Stimulated activated memory B cell treated with anti-CD40 and anti-IgM and Interleukin-4, amounts not matched to agents 10 μg/mL and 1 μg/mL and 100 μg/mL, for 72 hours (primary cell): ENCODE measurements at regions not wholly inside any gene's neighbourhood (a gene's known extent, or its start where the extent isn't known, plus 50 kb on each side); places are given as distances from the start of the nearest gene placed in this dataset.
"Not testable (repeated sequence)": the region's sequence is repeated elsewhere in the genome, so short reads cannot be mapped to it uniquely, and the experiment has no call there.

ENCODE experiments used
- ATAC-seq: fragments of 150-1000 bp; cut with Tn5 transposase; 2 replicates; pipeline ENCODE4 v1.10.0; 2021
- H3K27ac Mint-ChIP-seq: one replicate; pipeline ENCODE4 v1.8.0; 2022; ENCODE audit warnings: mild to moderate bottlenecking, mixed read lengths
- H3K27me3 Mint-ChIP-seq: one replicate; pipeline ENCODE4 v1.8.0; 2022; ENCODE audit warnings: mixed read lengths
- H3K36me3 Mint-ChIP-seq: one replicate; pipeline ENCODE4 v1.8.0; 2022; ENCODE audit warnings: mixed read lengths
- H3K4me1 Mint-ChIP-seq: one replicate; pipeline ENCODE4 v1.8.0; 2022; ENCODE audit warnings: mixed read lengths
- H3K4me3 Mint-ChIP-seq: one replicate; pipeline ENCODE4 v1.8.0; 2022; ENCODE audit warnings: mild to moderate bottlenecking, moderate library complexity, mixed read lengths
- H3K9me3 Mint-ChIP-seq: one replicate; pipeline ENCODE4 v1.8.0; 2022; ENCODE audit warnings: mixed read lengths

DNA sequence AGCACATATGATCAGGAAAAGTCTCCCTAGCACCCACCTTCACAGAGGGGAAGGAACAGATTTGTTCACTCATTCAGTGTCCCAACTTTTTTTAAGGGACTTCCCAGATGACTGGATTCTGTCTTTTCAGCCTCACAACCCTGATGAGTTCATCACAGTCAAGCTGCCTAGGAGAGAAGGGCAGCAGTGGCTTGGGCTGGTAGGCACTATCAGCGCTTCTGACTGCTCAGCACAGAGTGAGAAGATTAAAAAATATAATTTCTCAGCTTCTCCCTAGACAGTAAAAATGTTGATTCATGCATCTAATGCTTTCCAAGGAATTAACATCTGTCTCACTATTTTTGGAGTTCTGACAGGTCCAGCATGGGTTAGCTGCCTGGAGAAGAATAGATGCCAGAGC is 328.2 kb downstream of the DTHD1 start:
- no peak for ATAC-seq
- H3K9me3 Mint-ChIP-seq = peaks cover 15% of the 10 kb centered on the region
- no peaks in the 10 kb centered on the region for H3K27me3 Mint-ChIP-seq
- H3K4me3 Mint-ChIP-seq = no peak overlapping the region
- no peaks in the 10 kb centered on the region for H3K36me3 Mint-ChIP-seq
- H3K4me1 Mint-ChIP-seq = no peaks in the 10 kb centered on the region
- no peak overlapping the region for H3K27ac Mint-ChIP-seq

DNA sequence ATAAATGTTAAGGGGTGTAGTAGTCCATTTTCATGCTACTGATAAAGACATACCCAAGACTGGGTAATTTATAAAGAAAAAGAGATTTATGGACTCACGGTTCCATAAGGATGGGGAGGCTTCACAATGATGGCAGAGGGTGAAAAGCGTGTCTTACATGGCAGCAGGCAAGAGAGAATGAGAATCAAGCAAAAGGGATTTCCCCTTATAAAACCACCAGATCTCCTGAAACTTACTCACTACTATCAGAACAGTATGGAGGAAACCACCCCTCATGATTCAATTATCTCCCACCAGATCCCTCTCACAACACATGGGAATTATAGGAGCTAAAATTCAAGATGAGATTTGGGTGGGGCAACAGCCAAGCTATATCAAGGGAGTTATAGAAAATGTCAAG is 329.2 kb downstream of the DTHD1 start:
- no peaks in the 10 kb centered on the region for H3K36me3 Mint-ChIP-seq
- no peaks in the 10 kb centered on the region for H3K27me3 Mint-ChIP-seq
- H3K4me3 Mint-ChIP-seq = no peak overlapping the region
- peaks cover 15% of the 10 kb centered on the region for H3K9me3 Mint-ChIP-seq
- no peaks in the 10 kb centered on the region for H3K4me1 Mint-ChIP-seq
- no peak overlapping the region for H3K27ac Mint-ChIP-seq
- ATAC-seq = no peak

DNA sequence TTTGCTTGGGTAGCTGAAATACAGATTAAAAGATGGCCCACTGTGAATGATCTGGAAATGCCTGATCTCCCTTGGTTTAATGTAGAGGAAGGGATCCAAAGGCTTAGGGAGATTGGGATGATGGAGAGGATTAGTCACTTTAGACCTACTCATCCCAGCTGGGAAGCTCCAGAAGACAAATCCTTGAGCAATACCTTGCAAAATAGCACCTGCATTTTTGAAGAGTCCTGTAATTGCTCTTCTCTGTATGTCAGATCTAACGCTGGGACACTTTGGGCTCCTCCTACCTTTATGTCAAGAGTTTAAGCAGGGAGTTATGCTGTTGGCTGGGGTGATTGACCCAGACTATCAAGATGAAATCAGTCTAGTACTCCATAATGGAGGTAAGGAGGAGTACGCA is 331.7 kb downstream of the DTHD1 start:
- H3K36me3 Mint-ChIP-seq, H3K27ac Mint-ChIP-seq, H3K4me1 Mint-ChIP-seq, H3K4me3 Mint-ChIP-seq, ATAC-seq, H3K27me3 Mint-ChIP-seq: not testable (repeated sequence)
- peaks cover 13% of the 10 kb centered on the region for H3K9me3 Mint-ChIP-seq

DNA sequence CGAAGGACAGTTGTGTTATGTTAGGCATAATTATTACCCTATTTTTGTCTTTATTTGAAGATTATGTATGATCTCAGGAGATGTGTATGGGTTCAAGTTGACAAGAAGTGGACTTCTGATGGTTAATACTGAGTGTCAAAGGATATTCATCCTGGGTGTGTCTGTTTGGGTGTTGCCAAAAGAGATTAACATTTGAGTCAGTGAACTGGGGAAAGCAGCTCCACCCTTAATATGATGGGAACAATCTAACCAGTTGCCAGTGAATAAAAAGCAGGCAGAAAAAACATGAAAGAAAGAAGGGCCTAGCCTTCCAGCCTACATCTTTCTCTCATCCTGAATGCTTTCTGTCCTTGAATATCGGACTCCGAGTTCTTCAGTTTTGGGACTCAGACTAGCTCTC is 332.6 kb downstream of the DTHD1 start:
- H3K9me3 Mint-ChIP-seq = peaks cover 13% of the 10 kb centered on the region
- ATAC-seq = no peak
- H3K36me3 Mint-ChIP-seq = no peaks in the 10 kb centered on the region
- no peaks in the 10 kb centered on the region for H3K4me1 Mint-ChIP-seq
- H3K27ac Mint-ChIP-seq = no peak overlapping the region
- H3K27me3 Mint-ChIP-seq = no peaks in the 10 kb centered on the region
- no peak overlapping the region for H3K4me3 Mint-ChIP-seq

DNA sequence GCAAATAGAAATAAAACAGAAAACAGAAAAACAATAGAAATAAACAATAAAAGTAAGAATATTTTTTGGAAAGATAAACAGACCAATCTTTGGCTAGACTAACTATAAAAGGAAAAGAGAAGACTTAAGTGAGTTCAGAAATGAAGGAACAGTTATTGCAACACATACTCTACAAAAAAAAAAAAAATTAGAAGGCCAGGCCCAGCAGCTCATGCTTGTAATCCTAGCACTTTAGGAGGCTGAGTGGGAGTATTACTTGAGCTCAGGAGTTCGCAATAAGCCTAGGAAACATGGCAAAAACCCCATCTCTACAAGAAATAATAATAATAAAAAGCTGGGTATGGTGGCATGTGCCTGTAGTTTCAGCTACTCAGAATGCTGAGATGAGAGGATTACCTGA is 336.7 kb downstream of the DTHD1 start:
- no peak overlapping the region for H3K4me3 Mint-ChIP-seq
- H3K27ac Mint-ChIP-seq = no peak overlapping the region
- no peak for ATAC-seq
- H3K4me1 Mint-ChIP-seq = no peaks in the 10 kb centered on the region
- H3K36me3 Mint-ChIP-seq = no peaks in the 10 kb centered on the region
- H3K27me3 Mint-ChIP-seq = no peaks in the 10 kb centered on the region
- H3K9me3 Mint-ChIP-seq = no peaks in the 10 kb centered on the region

DNA sequence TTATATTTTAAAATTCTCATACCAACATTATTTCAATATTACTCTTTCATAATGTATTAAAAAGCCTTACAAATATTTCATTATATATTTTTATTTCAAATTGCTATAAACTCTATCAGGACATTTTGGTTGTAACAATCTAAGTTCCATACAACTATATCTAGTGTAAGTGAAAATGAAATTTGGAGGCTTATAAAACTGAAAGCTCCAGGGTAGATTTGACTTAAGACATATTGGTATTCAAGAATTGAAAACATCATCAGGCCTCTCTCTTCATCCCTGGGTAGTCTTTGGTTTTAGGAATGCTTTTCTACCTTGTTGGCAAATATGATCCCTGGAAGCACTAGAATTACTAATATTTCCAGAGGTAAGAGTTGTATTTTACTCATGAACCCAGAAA is 342.6 kb downstream of the DTHD1 start:
- Mint-ChIP-seq H3K4me1 (no peaks in the 10 kb centered on the region), H3K27ac (no peak overlapping the region), H3K36me3 (no peaks in the 10 kb centered on the region), H3K27me3 (no peaks in the 10 kb centered on the region), H3K9me3 (no peaks in the 10 kb centered on the region), H3K4me3 (no peak overlapping the region)
- ATAC-seq = no peak

DNA sequence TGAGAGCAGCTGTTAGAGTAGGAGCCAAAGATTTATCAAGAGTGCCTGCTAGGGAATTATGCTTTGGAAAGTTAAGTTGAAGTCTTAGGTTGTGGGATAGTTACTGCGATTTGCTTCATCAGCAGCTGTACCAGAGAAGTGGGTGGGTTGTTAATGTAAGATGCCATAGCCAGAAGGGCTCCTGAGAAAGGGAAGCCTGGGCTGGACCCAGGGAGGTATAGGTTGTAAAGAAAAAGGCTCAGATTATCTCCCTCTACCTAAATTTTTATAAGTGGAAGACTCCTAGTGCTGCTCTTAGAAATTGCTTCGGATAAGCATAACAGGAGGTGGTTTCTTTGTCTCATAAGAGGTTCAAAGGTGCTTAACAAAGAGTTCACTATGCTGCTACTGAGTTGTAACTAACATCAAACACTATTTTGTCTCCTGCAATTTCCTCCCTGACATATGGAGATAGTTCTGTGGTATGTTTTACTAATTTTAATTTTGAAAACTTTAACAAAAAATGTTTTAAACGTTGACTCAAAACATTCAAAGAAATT is 356.9 kb downstream of the DTHD1 start:
- Mint-ChIP-seq H3K27ac (no peak overlapping the region), H3K9me3 (no peaks in the 10 kb centered on the region), H3K36me3 (no peaks in the 10 kb centered on the region), H3K4me3 (no peak overlapping the region), H3K4me1 (no peaks in the 10 kb centered on the region), H3K27me3 (no peaks in the 10 kb centered on the region)
- peak; percentile 31 for ATAC-seq

DNA sequence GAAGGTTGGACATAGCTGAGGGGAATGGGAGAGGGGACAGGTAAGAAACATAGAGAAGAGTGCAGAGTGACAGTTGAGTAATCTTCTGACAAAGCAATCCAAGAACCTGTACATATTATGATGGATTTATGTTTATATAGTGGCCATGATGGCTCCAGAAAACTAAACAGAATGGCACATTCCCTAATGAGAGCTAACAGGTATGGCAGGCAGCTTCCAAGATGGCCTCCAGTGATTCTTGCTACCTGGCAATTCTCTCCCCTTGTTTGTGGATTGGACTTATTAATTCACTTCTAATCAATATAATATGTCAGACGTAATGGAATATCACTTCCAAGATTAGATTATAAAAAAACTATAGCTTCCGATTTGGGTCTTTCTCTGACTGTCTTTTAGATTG is 359.5 kb downstream of the DTHD1 start:
- Mint-ChIP-seq H3K4me1 (no peaks in the 10 kb centered on the region), H3K36me3 (no peaks in the 10 kb centered on the region), H3K27me3 (no peaks in the 10 kb centered on the region), H3K27ac (no peak overlapping the region), H3K4me3 (no peak overlapping the region), H3K9me3 (no peaks in the 10 kb centered on the region)
- no peak for ATAC-seq

DNA sequence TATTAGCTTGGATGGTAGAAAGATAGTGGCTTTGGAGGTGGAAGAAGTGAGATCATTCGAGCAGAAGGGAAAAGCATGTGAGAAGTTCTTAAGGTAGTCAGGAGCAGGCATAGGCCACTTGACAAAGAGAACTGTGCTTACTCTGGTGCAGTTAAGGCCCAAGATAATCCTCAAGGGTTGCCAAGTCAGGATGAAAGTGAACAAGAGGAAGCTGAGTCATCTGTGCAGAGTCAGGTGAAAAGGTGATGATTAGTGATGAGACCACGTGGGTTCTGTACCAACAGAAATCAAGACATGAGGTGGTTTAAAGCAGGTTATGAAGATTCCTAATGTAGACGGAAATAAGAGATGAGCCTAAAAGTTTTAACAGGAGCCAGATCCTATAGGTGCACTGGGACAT is 369.8 kb downstream of the DTHD1 start:
- Mint-ChIP-seq H3K36me3 (no peaks in the 10 kb centered on the region), H3K27ac (no peak overlapping the region), H3K27me3 (no peaks in the 10 kb centered on the region), H3K9me3 (no peaks in the 10 kb centered on the region), H3K4me3 (no peak overlapping the region), H3K4me1 (no peaks in the 10 kb centered on the region)
- peak; percentile 69 for ATAC-seq

DNA sequence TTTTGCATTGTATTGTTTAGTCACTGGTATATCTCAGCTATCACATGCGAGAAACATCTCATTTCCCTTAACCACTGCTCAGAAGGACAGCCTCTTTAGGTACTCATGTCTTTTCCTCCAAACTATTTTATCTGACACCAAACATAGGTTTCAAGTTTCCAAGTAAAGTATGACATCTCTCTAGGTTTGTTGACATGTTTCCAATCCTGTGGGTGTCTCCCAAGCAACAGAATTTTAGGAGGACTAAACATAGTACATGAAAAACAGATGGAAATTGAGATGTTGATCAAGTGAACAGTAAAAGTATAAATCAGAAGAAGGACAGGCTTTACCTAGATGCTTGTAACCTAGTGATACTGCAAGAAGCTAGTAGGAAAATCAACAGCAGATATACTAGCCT is 371.4 kb downstream of the DTHD1 start:
- H3K4me1 Mint-ChIP-seq = no peaks in the 10 kb centered on the region
- H3K4me3 Mint-ChIP-seq = no peak overlapping the region
- H3K9me3 Mint-ChIP-seq = no peaks in the 10 kb centered on the region
- no peak overlapping the region for H3K27ac Mint-ChIP-seq
- ATAC-seq = no peak
- no peaks in the 10 kb centered on the region for H3K36me3 Mint-ChIP-seq
- no peaks in the 10 kb centered on the region for H3K27me3 Mint-ChIP-seq

DNA sequence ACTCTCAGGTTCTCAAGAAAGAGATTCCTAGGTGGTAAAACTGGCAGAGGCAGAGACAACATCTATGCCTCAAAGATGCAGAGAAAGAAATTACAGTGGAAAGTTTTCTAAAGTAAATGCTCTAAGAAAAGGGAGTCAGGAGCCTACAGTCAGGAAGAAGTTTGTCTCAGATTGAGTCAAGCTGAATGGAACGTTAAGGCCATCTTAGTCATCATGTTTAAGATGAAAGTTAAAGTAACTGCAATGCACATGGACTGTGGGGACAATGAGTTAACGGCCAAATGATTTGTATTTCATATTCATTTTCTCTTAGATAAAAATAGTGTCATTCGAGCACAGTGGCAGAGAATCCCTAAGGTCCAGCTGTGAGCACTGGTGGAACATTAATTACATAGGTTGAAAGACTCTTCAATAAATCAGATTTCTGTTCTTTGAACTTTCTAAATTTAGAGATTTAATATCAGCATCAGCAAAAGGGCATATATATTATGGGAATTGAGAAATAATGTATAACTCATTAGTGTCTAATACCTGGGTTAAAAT is 384.6 kb downstream of the DTHD1 start:
- Mint-ChIP-seq H3K4me1 (no peaks in the 10 kb centered on the region), H3K27ac (no peak overlapping the region), H3K9me3 (peaks cover 3% of the 10 kb centered on the region), H3K27me3 (no peaks in the 10 kb centered on the region), H3K4me3 (no peak overlapping the region), H3K36me3 (no peaks in the 10 kb centered on the region)
- ATAC-seq = no peak

DNA sequence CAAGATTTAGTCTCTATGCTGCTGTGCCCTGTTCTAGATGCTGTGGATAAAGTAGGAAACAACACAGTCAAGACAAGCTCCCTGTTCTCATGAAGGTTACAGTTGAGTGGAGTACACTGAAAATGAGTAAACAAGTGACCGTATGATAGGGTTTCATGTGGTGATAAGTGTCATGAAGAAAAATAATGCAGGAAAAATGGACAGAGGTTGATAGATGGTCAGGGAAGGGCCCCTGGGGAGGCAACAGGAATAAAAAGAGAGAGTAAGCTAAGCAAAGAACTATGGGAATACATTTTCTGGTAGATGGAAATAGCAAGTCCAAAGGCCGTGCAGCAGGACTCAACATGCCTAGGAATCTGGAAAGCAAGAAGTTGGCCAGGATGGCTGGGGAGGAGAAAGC is 394.0 kb downstream of the DTHD1 start:
- H3K4me1 Mint-ChIP-seq = no peaks in the 10 kb centered on the region
- H3K27me3 Mint-ChIP-seq = no peaks in the 10 kb centered on the region
- no peak overlapping the region for H3K4me3 Mint-ChIP-seq
- no peaks in the 10 kb centered on the region for H3K36me3 Mint-ChIP-seq
- no peaks in the 10 kb centered on the region for H3K9me3 Mint-ChIP-seq
- no peak for ATAC-seq
- H3K27ac Mint-ChIP-seq = no peak overlapping the region

DNA sequence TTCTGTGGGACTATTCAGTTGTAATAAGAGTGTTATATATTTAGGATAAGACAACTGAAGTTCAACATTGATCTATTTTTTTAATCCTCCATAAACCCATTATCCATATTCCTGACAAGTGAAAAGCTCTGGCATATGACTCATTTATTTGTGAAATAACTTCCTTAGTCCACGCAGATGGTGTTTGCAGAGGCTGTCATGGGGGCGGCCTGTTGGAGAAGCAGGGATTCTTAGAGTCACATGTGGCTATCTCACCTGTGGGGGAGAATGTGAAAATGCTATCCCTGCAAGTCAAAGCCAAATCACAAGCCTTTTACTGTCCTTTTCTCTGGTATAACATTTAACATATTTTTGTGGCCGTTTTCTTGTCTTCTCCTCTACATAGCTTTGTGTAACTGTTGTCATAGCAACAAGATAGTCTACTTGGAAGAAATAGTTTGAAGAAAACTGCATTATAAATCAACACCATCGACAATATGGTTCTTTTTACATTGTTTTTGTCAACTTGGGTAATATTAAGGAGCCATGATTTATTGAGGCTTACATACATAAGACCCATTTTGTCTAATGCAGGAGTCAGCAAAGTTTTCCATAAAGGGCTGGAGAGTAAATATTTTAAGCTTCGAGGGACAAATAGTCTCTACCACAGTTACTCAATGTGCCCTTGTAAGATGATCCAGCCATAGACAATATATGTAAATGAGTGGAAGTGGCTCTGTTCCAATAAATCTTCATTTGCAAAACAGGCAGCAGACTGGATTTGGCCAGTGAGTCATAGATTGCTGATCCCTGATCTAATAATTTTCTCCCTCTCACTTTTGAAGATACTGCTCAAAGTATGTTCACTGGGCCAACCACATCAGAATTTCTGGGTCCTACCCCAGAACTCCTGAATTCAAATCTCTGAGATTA is 395.0 kb downstream of the DTHD1 start:
- Mint-ChIP-seq H3K36me3 (no peaks in the 10 kb centered on the region), H3K27ac (no peak overlapping the region), H3K27me3 (no peaks in the 10 kb centered on the region)

DNA sequence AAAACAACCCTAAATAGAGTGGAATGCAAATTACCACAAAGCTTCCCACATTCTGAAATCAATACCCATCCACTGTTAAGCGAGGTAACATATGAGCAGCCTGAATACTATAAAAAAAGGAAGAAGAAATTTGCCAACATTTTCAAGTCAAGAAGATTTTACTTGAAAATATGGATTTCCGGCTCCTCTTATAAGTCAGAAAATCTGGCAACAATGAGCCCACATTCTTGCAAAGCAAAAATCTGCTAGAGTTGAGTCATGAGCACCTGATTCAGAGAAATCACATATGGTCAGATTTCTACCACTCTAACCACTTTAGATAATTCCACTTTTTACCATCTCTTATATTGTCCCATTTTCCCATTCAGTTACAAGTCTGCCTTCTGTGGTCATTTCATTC is 395.7 kb downstream of the DTHD1 start:
- Mint-ChIP-seq H3K27me3 (no peaks in the 10 kb centered on the region), H3K9me3 (peaks cover 3% of the 10 kb centered on the region), H3K36me3 (no peaks in the 10 kb centered on the region), H3K4me3 (no peak overlapping the region), H3K27ac (no peak overlapping the region), H3K4me1 (no peaks in the 10 kb centered on the region)
- no peak for ATAC-seq

More for the DNA sequence above, 395.0 kb downstream of the DTHD1 start:
- Mint-ChIP-seq H3K4me3 (no peak overlapping the region), H3K9me3 (peaks cover 2% of the 10 kb centered on the region), H3K4me1 (no peaks in the 10 kb centered on the region)
- no peak for ATAC-seq

DNA sequence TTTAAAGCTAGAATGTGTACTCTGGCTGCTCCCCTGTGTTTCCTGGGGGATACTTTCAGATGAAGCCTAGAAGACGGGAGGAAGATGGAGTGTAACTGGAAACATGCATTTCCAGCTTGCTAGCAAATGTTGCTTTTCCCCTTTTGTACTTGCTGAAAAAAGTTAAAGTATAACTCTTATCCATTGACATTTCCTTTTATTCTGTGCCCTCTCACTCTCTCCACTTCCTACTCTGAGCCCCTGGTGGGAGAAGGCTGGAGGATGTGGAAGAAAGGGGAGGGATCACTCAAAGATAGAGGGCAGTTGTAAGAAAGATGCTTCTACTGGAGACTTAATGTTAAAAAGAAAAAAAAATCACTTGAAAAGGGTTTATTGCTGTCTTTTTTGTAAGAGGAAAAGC is 396.5 kb downstream of the DTHD1 start:
- no peaks in the 10 kb centered on the region for H3K4me1 Mint-ChIP-seq
- ATAC-seq = no peak
- no peak overlapping the region for H3K27ac Mint-ChIP-seq
- no peaks in the 10 kb centered on the region for H3K27me3 Mint-ChIP-seq
- peaks cover 3% of the 10 kb centered on the region for H3K9me3 Mint-ChIP-seq
- no peak overlapping the region for H3K4me3 Mint-ChIP-seq
- no peaks in the 10 kb centered on the region for H3K36me3 Mint-ChIP-seq

DNA sequence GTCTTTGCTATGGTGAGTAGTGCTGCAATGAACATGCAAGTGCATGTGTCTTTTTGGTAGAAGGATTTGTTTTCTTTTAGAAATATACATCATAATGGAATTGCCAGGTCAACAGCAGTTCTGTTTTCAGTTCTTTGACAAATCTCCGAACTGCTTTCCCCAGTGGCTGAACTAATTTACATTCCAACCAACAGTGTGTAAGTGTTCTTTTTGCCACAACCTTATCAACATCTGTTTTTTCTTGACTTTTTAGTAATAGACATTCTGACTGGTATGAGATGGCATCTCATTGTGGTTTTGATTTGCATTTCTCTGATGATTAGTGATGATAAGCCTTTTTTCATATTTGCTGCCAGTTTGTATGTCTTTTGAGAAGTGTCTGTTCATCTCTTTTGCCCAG is 406.3 kb downstream of the DTHD1 start:
- no peak for ATAC-seq
- Mint-ChIP-seq H3K27me3 (no peaks in the 10 kb centered on the region), H3K4me1 (no peaks in the 10 kb centered on the region), H3K9me3 (no peaks in the 10 kb centered on the region), H3K36me3 (no peaks in the 10 kb centered on the region), H3K4me3 (no peak overlapping the region), H3K27ac (no peak overlapping the region)
